Mucosa of stomach (tissue), 1 donor: ENCODE measurements at regions not wholly inside any gene's neighbourhood (a gene's known extent, or its start where the extent isn't known, plus 50 kb on each side); places are given as distances from the start of the nearest gene placed in this dataset.

ENCODE experiments used
- H3K27me3 ChIP-seq: one replicate; pipeline ENCODE4 v1.7.0; 2013; ENCODE audit warnings: mild to moderate bottlenecking, low read length; ENCODE audit not compliant: control insufficient read depth, insufficient read depth
- H3K36me3 ChIP-seq: one replicate; pipeline ENCODE4 v1.7.0; 2013; ENCODE audit warnings: low read length; ENCODE audit not compliant: control insufficient read depth, insufficient read depth
- H3K4me1 ChIP-seq: one replicate; pipeline ENCODE4 v1.7.0; 2013; ENCODE audit warnings: mild to moderate bottlenecking, low read length; ENCODE audit not compliant: control insufficient read depth, insufficient read depth
- H3K4me3 ChIP-seq: one replicate; pipeline ENCODE4 v1.7.0; 2013; ENCODE audit warnings: low read length
- H3K9ac ChIP-seq: one replicate; pipeline ENCODE4 v1.7.0; 2013; ENCODE audit warnings: mild to moderate bottlenecking, low read length, moderate library complexity
- H3K9me3 ChIP-seq: one replicate; pipeline ENCODE4 v1.7.0; 2013; ENCODE audit warnings: mild to moderate bottlenecking, low read length, moderate library complexity; ENCODE audit not compliant: control insufficient read depth
- donor health status: Pancreatic carcinoma.

GRCh38 chr7:42714356-42714755, 197.5 kb downstream of the C7orf25 start:
- no peak overlapping the region for H3K9ac ChIP-seq
- no peaks in the 10 kb centered on the region for H3K27me3 ChIP-seq
- no peaks in the 10 kb centered on the region for H3K4me1 ChIP-seq
- no peaks in the 10 kb centered on the region for H3K36me3 ChIP-seq
- no peak overlapping the region for H3K4me3 ChIP-seq
- H3K9me3 ChIP-seq = no peaks in the 10 kb centered on the region

- H3K4me1 ChIP-seq = no peaks in the 10 kb centered on the region
Measured at GRCh38 chr7:42709284-42709683, 202.6 kb downstream of the C7orf25 start.

GRCh38 chr7:42704710-42705109, 207.2 kb downstream of the C7orf25 start:
- Histone ChIP-seq H3K9ac (no peak overlapping the region), H3K27me3 (no peaks in the 10 kb centered on the region), H3K36me3 (no peaks in the 10 kb centered on the region), H3K4me3 (no peak overlapping the region), H3K4me1 (no peaks in the 10 kb centered on the region), H3K9me3 (no peaks in the 10 kb centered on the region)

More at GRCh38 chr7:42709284-42709683, 202.6 kb downstream of the C7orf25 start:
- no peaks in the 10 kb centered on the region for H3K36me3 ChIP-seq
- H3K27me3 ChIP-seq = no peaks in the 10 kb centered on the region
- no peak overlapping the region for H3K9ac ChIP-seq
- H3K9me3 ChIP-seq = no peaks in the 10 kb centered on the region
- no peak overlapping the region for H3K4me3 ChIP-seq

GRCh38 chr7:42702647-42703046, 209.2 kb downstream of the C7orf25 start:
- no peaks in the 10 kb centered on the region for H3K36me3 ChIP-seq
- no peak overlapping the region for H3K4me3 ChIP-seq
- no peaks in the 10 kb centered on the region for H3K4me1 ChIP-seq
- H3K9ac ChIP-seq = no peak overlapping the region
- H3K27me3 ChIP-seq = no peaks in the 10 kb centered on the region
- H3K9me3 ChIP-seq = no peaks in the 10 kb centered on the region

DNA sequence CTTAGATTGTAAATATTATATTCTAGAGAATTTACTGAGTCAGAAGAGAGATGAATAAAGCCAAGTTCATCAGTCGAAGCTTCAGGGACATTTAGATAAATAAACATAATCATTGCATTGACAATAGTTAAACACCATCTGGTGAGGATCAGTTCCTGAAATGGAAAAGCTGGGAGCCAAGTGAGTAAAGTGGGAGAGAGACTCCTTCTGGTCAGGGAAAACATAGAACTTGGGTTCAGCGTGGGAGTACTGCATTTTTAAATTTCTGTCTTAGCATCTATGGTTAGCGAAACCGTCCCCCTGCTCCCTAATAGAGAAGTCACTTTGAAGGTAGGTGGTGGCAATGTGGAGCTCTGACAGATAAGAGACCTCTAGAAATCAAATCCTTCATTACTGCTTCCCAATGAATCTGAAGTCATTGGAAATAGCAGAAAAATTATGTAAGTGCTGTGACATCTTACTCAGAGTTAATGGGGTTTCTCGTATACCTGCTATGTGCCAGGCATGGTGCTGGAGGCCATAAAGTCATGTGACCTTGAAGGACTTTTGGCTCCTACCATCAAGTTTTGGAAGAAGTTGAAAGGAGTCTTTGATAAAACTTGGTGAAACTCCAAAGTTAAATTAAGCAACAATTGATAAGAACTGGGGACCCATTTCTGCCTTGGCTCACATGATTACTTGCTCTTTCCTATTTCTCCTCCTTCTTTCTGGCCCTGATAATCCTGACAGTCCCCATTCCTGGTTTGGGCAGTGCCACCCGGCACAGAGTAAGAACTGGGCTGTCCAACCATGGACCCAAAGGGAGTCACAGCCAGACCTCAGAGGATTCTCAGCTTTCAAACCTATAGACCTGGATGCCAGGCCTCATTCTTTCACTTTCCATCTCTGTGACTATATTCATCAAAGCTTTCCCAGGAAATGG, 211.2 kb downstream of the C7orf25 start:
- H3K9ac ChIP-seq = no peak overlapping the region
- H3K27me3 ChIP-seq = no peaks in the 10 kb centered on the region
- H3K9me3 ChIP-seq = no peaks in the 10 kb centered on the region
- H3K36me3 ChIP-seq = no peaks in the 10 kb centered on the region
- H3K4me3 ChIP-seq = no peak overlapping the region
- no peaks in the 10 kb centered on the region for H3K4me1 ChIP-seq

GRCh38 chr7:42699380-42700178, 212.3 kb downstream of the C7orf25 start:
- Histone ChIP-seq H3K4me1 (no peaks in the 10 kb centered on the region), H3K27me3 (no peaks in the 10 kb centered on the region), H3K4me3 (no peak overlapping the region), H3K36me3 (no peaks in the 10 kb centered on the region), H3K9ac (no peak overlapping the region), H3K9me3 (no peaks in the 10 kb centered on the region)

DNA sequence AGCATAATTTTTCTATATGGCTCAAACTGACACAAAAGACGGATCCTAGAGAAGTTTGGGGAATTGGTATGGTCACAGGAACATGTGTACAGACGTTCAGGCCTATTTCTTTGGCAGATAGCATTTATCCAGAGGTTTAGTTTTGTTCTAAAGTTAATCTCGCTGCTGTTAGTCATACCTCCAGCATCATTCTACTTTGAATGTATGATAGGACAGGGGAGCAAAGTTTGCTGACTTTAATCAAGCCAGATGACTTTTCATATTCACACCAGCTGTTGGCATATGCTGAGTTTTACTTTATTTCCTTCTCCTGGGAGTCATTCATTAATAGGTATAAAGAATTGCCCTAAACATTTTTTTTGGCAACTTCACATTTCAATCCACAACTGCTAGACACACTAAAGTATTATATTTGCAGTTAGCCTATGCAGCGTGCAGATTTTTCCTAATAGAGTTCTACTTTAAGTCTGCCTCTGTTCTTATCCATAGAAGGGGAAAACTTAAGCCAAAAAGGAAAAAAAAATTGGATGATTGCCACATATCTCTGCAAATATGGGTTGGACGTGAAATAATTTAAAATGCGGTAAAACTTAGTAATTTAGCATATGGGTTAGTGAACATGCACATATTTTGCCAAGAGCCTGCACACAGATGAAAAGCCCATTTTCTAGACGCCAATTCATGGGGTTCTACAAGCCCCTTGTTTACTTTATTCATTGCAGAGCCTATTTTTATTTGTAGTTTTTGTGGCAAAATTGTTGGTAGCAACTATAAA, 213.1 kb downstream of the C7orf25 start:
- H3K27me3 ChIP-seq = no peaks in the 10 kb centered on the region
- no peak overlapping the region for H3K4me3 ChIP-seq
- H3K9me3 ChIP-seq = no peaks in the 10 kb centered on the region
- no peaks in the 10 kb centered on the region for H3K36me3 ChIP-seq
- no peak overlapping the region for H3K9ac ChIP-seq
- H3K4me1 ChIP-seq = no peaks in the 10 kb centered on the region

DNA sequence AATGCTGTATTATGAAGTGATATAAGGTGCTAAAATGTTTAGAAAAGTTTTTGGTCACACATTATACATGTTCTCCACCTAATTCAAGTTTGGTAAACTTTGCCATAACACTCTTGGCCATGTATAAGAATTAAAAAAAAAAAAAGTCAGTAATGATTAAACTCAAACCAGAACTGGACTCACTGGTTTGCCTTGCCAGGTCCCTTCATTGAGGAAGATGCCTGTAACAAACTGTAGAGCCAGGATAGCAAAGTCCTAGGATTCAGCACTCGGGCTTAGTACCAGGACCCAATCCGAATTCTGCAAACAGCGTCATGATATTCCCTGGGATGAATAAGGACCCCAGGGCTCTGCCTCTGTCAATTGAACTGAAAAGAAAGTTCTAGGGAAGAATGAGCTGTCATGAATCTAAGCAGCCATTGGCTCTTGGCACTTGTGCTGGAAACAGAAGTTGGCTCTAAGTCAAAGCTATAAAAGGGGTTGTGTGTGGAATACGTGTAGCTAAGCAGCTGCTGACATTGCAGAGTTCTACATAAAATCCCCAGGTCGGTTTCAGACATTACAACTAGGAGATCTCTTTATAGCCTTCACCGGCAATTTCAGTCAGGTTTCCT, 216.9 kb downstream of the C7orf25 start:
- H3K4me1 ChIP-seq = no peaks in the 10 kb centered on the region
- H3K27me3 ChIP-seq = no peaks in the 10 kb centered on the region
- no peak overlapping the region for H3K9ac ChIP-seq
- no peaks in the 10 kb centered on the region for H3K9me3 ChIP-seq
- no peak overlapping the region for H3K4me3 ChIP-seq
- H3K36me3 ChIP-seq = no peaks in the 10 kb centered on the region

- no peak overlapping the region for H3K9ac ChIP-seq
- H3K36me3 ChIP-seq = no peaks in the 10 kb centered on the region
- H3K4me3 ChIP-seq = no peak overlapping the region
- no peaks in the 10 kb centered on the region for H3K4me1 ChIP-seq
- H3K27me3 ChIP-seq = no peaks in the 10 kb centered on the region
- H3K9me3 ChIP-seq = no peaks in the 10 kb centered on the region
Measured at GRCh38 chr7:42693722-42694121, 218.1 kb downstream of the C7orf25 start.

DNA sequence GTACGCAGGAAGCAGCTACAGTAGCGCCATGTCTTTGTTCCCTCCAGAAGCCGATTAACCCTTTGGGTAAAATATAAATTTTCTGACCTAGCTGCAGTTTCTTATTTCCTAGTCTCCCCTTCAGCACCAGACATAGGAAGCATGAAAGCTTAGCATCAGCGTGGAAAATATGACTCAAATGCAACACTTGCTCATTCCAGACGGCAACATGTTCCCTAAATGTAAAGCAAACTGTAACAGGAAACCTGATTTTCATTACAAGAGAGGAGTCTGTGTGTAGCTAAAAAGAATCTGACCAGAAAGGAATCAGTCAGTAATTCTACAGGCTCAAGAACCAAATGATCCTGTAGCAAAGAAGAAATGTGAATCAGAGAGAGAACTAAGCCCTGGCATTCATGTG, 219.2 kb downstream of the C7orf25 start:
- Histone ChIP-seq H3K27me3 (no peaks in the 10 kb centered on the region), H3K4me1 (no peaks in the 10 kb centered on the region), H3K9ac (no peak overlapping the region), H3K36me3 (no peaks in the 10 kb centered on the region), H3K9me3 (no peaks in the 10 kb centered on the region), H3K4me3 (no peak overlapping the region)

GRCh38 chr7:42690794-42691639, 220.9 kb downstream of the C7orf25 start:
- no peak overlapping the region for H3K4me3 ChIP-seq
- no peaks in the 10 kb centered on the region for H3K36me3 ChIP-seq
- no peaks in the 10 kb centered on the region for H3K4me1 ChIP-seq
- no peaks in the 10 kb centered on the region for H3K27me3 ChIP-seq
- no peak overlapping the region for H3K9ac ChIP-seq
- no peaks in the 10 kb centered on the region for H3K9me3 ChIP-seq
